ENCODE measurements at regions not wholly inside any gene's neighbourhood (a gene's known extent, or its start where the extent isn't known, plus 50 kb on each side); places are given as distances from the start of the nearest gene placed in this dataset.

- Histone ChIP-seq H3K36me3 (ENCODE audit: control insufficient read depth in 1 of 2, insufficient read depth in 2 of 2, low read length in 2 of 2) (no peaks in the 10 kb centered on the region), H3K27me3 (ENCODE audit: low read depth, low read length) (no peaks in the 10 kb centered on the region), H3K4me1 (ENCODE audit: control insufficient read depth in 1 of 2, insufficient read depth in 2 of 2, low read length in 2 of 2) (no peaks in the 10 kb centered on the region), H3K9me3 (ENCODE audit: control insufficient read depth in 1 of 2, low read length in 2 of 2) (no peaks in the 10 kb centered on the region), H3K4me3 (ENCODE audit: low read depth in 1 of 2, low read length in 2 of 2) (no peak overlapping the region), H3K27ac (ENCODE audit: low read length) (no peak overlapping the region)
Measured at GRCh38 chr7:40979296-40979695, 723.6 kb downstream of the INHBA start.

DNA sequence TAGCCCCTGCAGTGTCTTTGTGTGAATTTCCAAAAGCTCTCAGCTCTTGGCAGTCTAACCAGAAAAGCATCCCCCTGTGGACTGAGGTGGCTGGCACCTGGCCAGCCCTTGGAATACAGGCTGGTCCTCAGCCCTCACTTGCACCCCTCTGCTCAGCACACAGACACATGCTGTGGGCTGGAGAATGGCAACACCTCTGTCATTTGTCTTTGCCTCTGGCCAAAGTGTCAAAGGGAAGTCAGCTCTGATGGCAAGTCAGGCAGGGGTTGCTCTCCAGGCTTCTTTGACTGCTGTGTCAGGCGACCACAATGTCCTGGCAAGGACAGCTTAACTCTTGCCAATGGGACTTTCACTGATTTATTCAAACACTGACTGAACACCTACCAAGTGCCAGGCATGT is 724.8 kb downstream of the INHBA start:
- no peak overlapping the region for H3K4me3 ChIP-seq (ENCODE audit: low read depth in 1 of 2, low read length in 2 of 2)
- H3K27ac ChIP-seq (ENCODE audit: low read length) = no peak overlapping the region
- no peaks in the 10 kb centered on the region for H3K9me3 ChIP-seq (ENCODE audit: control insufficient read depth in 1 of 2, low read length in 2 of 2)
- no peaks in the 10 kb centered on the region for H3K4me1 ChIP-seq (ENCODE audit: control insufficient read depth in 1 of 2, insufficient read depth in 2 of 2, low read length in 2 of 2)
- no peaks in the 10 kb centered on the region for H3K36me3 ChIP-seq (ENCODE audit: control insufficient read depth in 1 of 2, insufficient read depth in 2 of 2, low read length in 2 of 2)
- no peaks in the 10 kb centered on the region for H3K27me3 ChIP-seq (ENCODE audit: low read depth, low read length)

DNA sequence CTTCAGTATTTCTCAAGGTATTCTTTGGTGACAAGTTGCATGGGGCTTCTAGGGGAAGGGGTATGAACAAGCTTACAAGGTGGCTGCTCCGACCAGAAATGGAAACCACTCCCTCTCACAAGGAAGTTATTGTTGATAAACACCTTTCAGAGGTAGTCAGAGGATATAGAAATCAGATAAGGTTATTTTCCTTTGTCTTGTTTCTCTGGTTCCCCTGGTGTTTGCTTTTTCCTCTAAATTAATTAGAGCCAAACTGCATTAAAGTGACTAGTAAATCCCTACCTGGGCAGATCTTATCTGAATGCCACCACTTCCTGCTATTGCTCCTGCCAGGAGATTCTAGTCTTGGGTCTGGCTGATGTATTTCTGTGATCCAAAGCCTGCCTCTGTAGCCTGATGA is 725.4 kb downstream of the INHBA start:
- H3K36me3 ChIP-seq (ENCODE audit: control insufficient read depth in 1 of 2, insufficient read depth in 2 of 2, low read length in 2 of 2) = no peaks in the 10 kb centered on the region
- no peak overlapping the region for H3K27ac ChIP-seq (ENCODE audit: low read length)
- H3K4me3 ChIP-seq (ENCODE audit: low read depth in 1 of 2, low read length in 2 of 2) = no peak overlapping the region
- no peaks in the 10 kb centered on the region for H3K27me3 ChIP-seq (ENCODE audit: low read depth, low read length)
- no peaks in the 10 kb centered on the region for H3K4me1 ChIP-seq (ENCODE audit: control insufficient read depth in 1 of 2, insufficient read depth in 2 of 2, low read length in 2 of 2)
- H3K9me3 ChIP-seq (ENCODE audit: control insufficient read depth in 1 of 2, low read length in 2 of 2) = no peaks in the 10 kb centered on the region

DNA sequence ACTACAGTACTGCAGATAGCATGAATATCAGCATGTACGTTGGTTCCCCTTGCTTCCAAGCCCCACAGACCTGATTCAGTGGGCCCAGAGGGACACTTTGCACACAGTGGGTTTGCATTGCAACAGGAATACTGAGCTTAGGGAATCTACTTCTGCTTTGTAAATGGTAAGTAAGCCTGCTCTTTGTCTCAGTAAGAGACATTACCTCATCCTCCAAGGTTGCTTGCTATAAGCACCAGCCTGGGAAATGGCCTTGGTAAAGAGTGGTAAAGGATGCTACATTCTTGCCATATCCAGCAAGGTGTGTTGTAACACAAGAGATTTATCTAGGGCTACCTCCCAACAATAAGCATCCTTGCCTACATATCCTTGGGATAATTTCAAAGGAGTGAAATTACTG is 730.5 kb downstream of the INHBA start:
- H3K27me3 ChIP-seq (ENCODE audit: low read depth, low read length) = no peaks in the 10 kb centered on the region
- H3K4me1 ChIP-seq (ENCODE audit: control insufficient read depth in 1 of 2, insufficient read depth in 2 of 2, low read length in 2 of 2) = no peaks in the 10 kb centered on the region
- H3K27ac ChIP-seq (ENCODE audit: low read length) = no peak overlapping the region
- no peak overlapping the region for H3K4me3 ChIP-seq (ENCODE audit: low read depth in 1 of 2, low read length in 2 of 2)
- no peaks in the 10 kb centered on the region for H3K9me3 ChIP-seq (ENCODE audit: control insufficient read depth in 1 of 2, low read length in 2 of 2)
- no peaks in the 10 kb centered on the region for H3K36me3 ChIP-seq (ENCODE audit: control insufficient read depth in 1 of 2, insufficient read depth in 2 of 2, low read length in 2 of 2)

DNA sequence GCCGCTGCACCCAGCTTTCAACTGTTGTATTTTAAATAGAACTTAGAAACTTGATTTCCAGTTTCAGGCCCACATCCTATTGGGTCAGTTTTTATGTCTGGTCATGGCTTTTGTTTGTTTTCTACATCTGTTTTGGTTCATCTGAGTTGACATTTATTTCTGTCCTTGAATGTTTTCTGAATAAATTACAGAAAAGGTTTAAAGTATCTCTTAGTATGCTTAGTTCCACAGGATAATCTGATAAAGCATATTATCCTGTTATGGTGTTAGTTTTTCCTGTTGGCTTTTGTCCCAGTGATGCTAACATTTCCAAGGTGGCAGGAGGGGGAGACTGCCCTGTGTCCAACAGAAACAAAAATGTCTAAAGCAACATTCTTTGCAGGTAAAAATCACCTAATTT is 733.2 kb downstream of the INHBA start:
- no peak overlapping the region for H3K27ac ChIP-seq (ENCODE audit: low read length)
- H3K4me1 ChIP-seq (ENCODE audit: control insufficient read depth in 1 of 2, insufficient read depth in 2 of 2, low read length in 2 of 2) = no peaks in the 10 kb centered on the region
- H3K4me3 ChIP-seq (ENCODE audit: low read depth in 1 of 2, low read length in 2 of 2) = no peak overlapping the region
- no peaks in the 10 kb centered on the region for H3K27me3 ChIP-seq (ENCODE audit: low read depth, low read length)
- H3K36me3 ChIP-seq (ENCODE audit: control insufficient read depth in 1 of 2, insufficient read depth in 2 of 2, low read length in 2 of 2) = no peaks in the 10 kb centered on the region
- H3K9me3 ChIP-seq (ENCODE audit: control insufficient read depth in 1 of 2, low read length in 2 of 2) = no peaks in the 10 kb centered on the region

DNA sequence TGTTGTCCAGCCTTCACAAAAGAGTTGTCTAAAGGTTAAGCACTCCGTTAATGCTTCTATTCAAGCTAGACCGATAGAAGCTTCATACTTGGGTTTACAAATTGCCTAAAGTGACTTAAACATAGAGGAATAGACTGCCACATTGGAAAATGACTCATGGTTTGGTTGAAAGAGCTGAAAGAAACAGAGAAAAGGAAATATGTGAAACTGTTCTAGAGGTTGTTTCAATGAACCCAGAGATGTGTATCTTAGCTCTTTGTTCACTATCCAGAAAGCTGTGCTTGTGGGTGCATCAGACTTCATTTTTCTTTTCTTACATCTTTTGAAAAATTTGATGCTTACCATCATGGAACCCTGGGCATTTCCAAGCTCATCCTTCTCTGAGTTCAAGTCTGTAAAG is 736.2 kb downstream of the INHBA start:
- Histone ChIP-seq H3K27me3 (ENCODE audit: low read depth, low read length) (no peaks in the 10 kb centered on the region), H3K4me1 (ENCODE audit: control insufficient read depth in 1 of 2, insufficient read depth in 2 of 2, low read length in 2 of 2) (no peaks in the 10 kb centered on the region), H3K27ac (ENCODE audit: low read length) (no peak overlapping the region), H3K4me3 (ENCODE audit: low read depth in 1 of 2, low read length in 2 of 2) (no peak overlapping the region), H3K36me3 (ENCODE audit: control insufficient read depth in 1 of 2, insufficient read depth in 2 of 2, low read length in 2 of 2) (no peaks in the 10 kb centered on the region), H3K9me3 (ENCODE audit: control insufficient read depth in 1 of 2, low read length in 2 of 2) (no peaks in the 10 kb centered on the region)

GRCh38 chr7:40965774-40966173 is 737.1 kb downstream of the INHBA start:
- Histone ChIP-seq H3K27ac (ENCODE audit: low read length) (no peak overlapping the region), H3K4me1 (ENCODE audit: control insufficient read depth in 1 of 2, insufficient read depth in 2 of 2, low read length in 2 of 2) (no peaks in the 10 kb centered on the region), H3K4me3 (ENCODE audit: low read depth in 1 of 2, low read length in 2 of 2) (no peak overlapping the region), H3K36me3 (ENCODE audit: control insufficient read depth in 1 of 2, insufficient read depth in 2 of 2, low read length in 2 of 2) (no peaks in the 10 kb centered on the region), H3K9me3 (ENCODE audit: control insufficient read depth in 1 of 2, low read length in 2 of 2) (no peaks in the 10 kb centered on the region), H3K27me3 (ENCODE audit: low read depth, low read length) (no peaks in the 10 kb centered on the region)

DNA sequence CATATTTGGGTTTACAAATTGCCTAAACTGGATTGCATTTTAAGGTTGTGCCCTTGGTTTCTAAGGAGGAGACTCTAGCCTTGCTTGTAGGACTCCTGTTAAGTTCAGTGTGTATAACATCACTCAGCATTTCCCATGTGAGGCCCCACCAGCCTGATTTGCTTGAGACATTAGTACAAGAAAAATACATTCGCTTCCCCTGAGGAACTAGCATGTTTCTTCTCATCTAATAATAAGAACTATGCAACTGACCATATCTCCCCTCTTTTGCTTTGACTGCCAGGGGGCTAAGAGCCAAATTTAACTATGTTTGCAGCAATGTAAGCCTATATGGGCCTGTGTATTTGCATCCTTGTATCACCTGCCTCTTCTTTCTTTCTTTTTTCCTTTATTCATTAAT is 737.9 kb downstream of the INHBA start:
- no peaks in the 10 kb centered on the region for H3K4me1 ChIP-seq (ENCODE audit: control insufficient read depth in 1 of 2, insufficient read depth in 2 of 2, low read length in 2 of 2)
- H3K27me3 ChIP-seq (ENCODE audit: low read depth, low read length) = no peaks in the 10 kb centered on the region
- no peak overlapping the region for H3K4me3 ChIP-seq (ENCODE audit: low read depth in 1 of 2, low read length in 2 of 2)
- H3K36me3 ChIP-seq (ENCODE audit: control insufficient read depth in 1 of 2, insufficient read depth in 2 of 2, low read length in 2 of 2) = no peaks in the 10 kb centered on the region
- no peak overlapping the region for H3K27ac ChIP-seq (ENCODE audit: low read length)
- H3K9me3 ChIP-seq (ENCODE audit: control insufficient read depth in 1 of 2, low read length in 2 of 2) = no peaks in the 10 kb centered on the region

DNA sequence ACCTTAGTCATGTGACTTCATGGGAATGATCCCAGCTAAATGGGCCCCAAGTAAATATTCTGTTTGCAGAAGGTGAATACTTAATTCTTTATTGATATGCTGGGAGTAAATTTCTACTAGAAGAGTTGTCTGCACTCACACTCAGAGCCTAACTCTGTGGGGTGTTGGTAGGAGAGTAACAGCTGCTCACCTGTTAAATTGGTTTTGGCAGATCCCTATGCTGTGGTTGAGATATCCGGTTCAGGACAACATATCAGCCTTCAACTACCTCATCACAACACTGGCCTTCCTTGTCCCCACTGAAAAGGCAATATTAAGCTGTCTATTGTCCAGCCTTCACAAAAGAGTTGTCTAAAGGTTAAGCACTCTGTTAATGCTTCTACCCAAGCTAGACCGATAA is 738.3 kb downstream of the INHBA start:
- no peaks in the 10 kb centered on the region for H3K9me3 ChIP-seq (ENCODE audit: control insufficient read depth in 1 of 2, low read length in 2 of 2)

DNA sequence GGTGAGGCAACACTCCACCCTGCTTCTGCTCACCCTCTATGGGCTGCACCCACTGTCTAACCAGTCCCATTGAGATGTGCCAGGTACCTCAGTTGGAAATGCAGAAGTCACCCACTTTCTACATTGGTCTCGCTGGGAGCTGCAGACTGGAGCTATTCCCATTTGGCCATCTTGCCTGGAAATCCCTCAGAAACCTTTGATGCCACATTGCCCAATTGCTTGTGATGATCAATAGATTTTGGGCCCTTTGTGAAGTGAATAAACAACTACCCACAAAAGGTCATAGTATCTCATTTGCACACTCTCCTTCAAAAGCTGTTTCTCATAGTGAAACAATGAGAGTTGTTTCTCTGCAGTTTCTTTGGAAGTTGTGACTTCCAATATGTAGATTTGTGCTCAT is 742.9 kb downstream of the INHBA start:
- no peaks in the 10 kb centered on the region for H3K4me1 ChIP-seq (ENCODE audit: control insufficient read depth in 1 of 2, insufficient read depth in 2 of 2, low read length in 2 of 2)
- H3K4me3 ChIP-seq (ENCODE audit: low read depth in 1 of 2, low read length in 2 of 2) = no peak overlapping the region
- H3K27me3 ChIP-seq (ENCODE audit: low read depth, low read length) = no peaks in the 10 kb centered on the region
- H3K36me3 ChIP-seq (ENCODE audit: control insufficient read depth in 1 of 2, insufficient read depth in 2 of 2, low read length in 2 of 2) = no peaks in the 10 kb centered on the region
- H3K9me3 ChIP-seq (ENCODE audit: control insufficient read depth in 1 of 2, low read length in 2 of 2) = no peaks in the 10 kb centered on the region
- no peak overlapping the region for H3K27ac ChIP-seq (ENCODE audit: low read length)

More for the DNA sequence above, 738.3 kb downstream of the INHBA start:
- H3K4me1 ChIP-seq (ENCODE audit: control insufficient read depth in 1 of 2, insufficient read depth in 2 of 2, low read length in 2 of 2) = no peaks in the 10 kb centered on the region
- no peak overlapping the region for H3K27ac ChIP-seq (ENCODE audit: low read length)
- no peaks in the 10 kb centered on the region for H3K27me3 ChIP-seq (ENCODE audit: low read depth, low read length)
- H3K4me3 ChIP-seq (ENCODE audit: low read depth in 1 of 2, low read length in 2 of 2) = no peak overlapping the region
- H3K36me3 ChIP-seq (ENCODE audit: control insufficient read depth in 1 of 2, insufficient read depth in 2 of 2, low read length in 2 of 2) = no peaks in the 10 kb centered on the region

- Histone ChIP-seq H3K4me3 (ENCODE audit: low read depth in 1 of 2, low read length in 2 of 2) (no peak overlapping the region), H3K9me3 (ENCODE audit: control insufficient read depth in 1 of 2, low read length in 2 of 2) (peaks cover 5 to 23% of the 10 kb centered on the region in 2 donors), H3K27ac (ENCODE audit: low read length) (no peak overlapping the region), H3K27me3 (ENCODE audit: low read depth, low read length) (no peaks in the 10 kb centered on the region), H3K36me3 (ENCODE audit: control insufficient read depth in 1 of 2, insufficient read depth in 2 of 2, low read length in 2 of 2) (no peaks in the 10 kb centered on the region), H3K4me1 (ENCODE audit: control insufficient read depth in 1 of 2, insufficient read depth in 2 of 2, low read length in 2 of 2) (no peaks in the 10 kb centered on the region)
Measured at GRCh38 chr7:40948239-40948638, 754.7 kb downstream of the INHBA start.

- Histone ChIP-seq H3K36me3 (ENCODE audit: control insufficient read depth in 1 of 2, insufficient read depth in 2 of 2, low read length in 2 of 2) (no peaks in the 10 kb centered on the region), H3K27ac (ENCODE audit: low read length) (no peak overlapping the region), H3K9me3 (ENCODE audit: control insufficient read depth in 1 of 2, low read length in 2 of 2) (peaks cover 5 to 23% of the 10 kb centered on the region in 2 donors), H3K4me1 (ENCODE audit: control insufficient read depth in 1 of 2, insufficient read depth in 2 of 2, low read length in 2 of 2) (no peaks in the 10 kb centered on the region), H3K4me3 (ENCODE audit: low read depth in 1 of 2, low read length in 2 of 2) (no peak overlapping the region), H3K27me3 (ENCODE audit: low read depth, low read length) (no peaks in the 10 kb centered on the region)
Measured at GRCh38 chr7:40947566-40947965, 755.3 kb downstream of the INHBA start.

All from muscle layer of duodenum (tissue), 2 donors.